RWPE2 (cell line): ENCODE measurements at regions not wholly inside any gene's neighbourhood (a gene's known extent, or its start where the extent isn't known, plus 50 kb on each side); places are given as distances from the start of the nearest gene placed in this dataset.
"Not testable (repeated sequence)": the region's sequence is repeated elsewhere in the genome, so short reads cannot be mapped to it uniquely, and the experiment has no call there.

ENCODE experiments used
- ATAC-seq: fragments of 200-7000 bp; cut with Tn5 transposase; 3 replicates; pipeline ENCODE4 v1.9.1; 2021; ENCODE audit warnings: low read depth
- DNase-seq: peaks from one replicate; pipeline ENCODE4 v3.0.0-alpha.2; 2020; ENCODE audit warnings: low spot score
- H3K27ac ChIP-seq: fragments of 450-650 bp; 2 replicates; pipeline ENCODE4 v1.5.1; 2017; ENCODE audit warnings: mild to moderate bottlenecking; ENCODE audit not compliant: poor library complexity, severe bottlenecking
- H3K27me3 ChIP-seq: fragments of 250-450 bp; sonication (Bioruptor Pico); 2 replicates; pipeline ENCODE4 v1.5.1; 2021; ENCODE audit warnings: mild to moderate bottlenecking, moderate library complexity; ENCODE audit not compliant: insufficient read depth, poor library complexity, severe bottlenecking
- H3K36me3 ChIP-seq: fragments of 250-450 bp; sonication (Bioruptor Pico); 2 replicates; pipeline ENCODE4 v1.5.1; 2020; ENCODE audit warnings: low read depth, mild to moderate bottlenecking, moderate library complexity
- H3K4me1 ChIP-seq: fragments of 250-450 bp; sonication (Bioruptor Pico); 2 replicates; pipeline ENCODE4 v1.5.1; 2021; ENCODE audit warnings: mild to moderate bottlenecking, moderate library complexity; ENCODE audit not compliant: insufficient read depth, poor library complexity, severe bottlenecking
- H3K4me3 ChIP-seq: fragments of 250-450 bp; sonication (Bioruptor Pico); 2 replicates; pipeline ENCODE4 v1.5.1; 2021; ENCODE audit warnings: mild to moderate bottlenecking, moderate library complexity; ENCODE audit not compliant: severe bottlenecking
- H3K9me3 ChIP-seq: fragments of 250-450 bp; sonication (Bioruptor Pico); 2 replicates; pipeline ENCODE4 v1.5.1; 2021; ENCODE audit warnings: mild to moderate bottlenecking, moderate library complexity; ENCODE audit not compliant: severe bottlenecking
- TF ChIP-seq, protein P1 (sequence below): fragments of 450-650 bp; IDR thresholded peaks from one replicate; pipeline ENCODE4 v1.5.1; 2017; ENCODE audit warnings: mild to moderate bottlenecking, moderate library complexity; ENCODE audit not compliant: poor library complexity, severe bottlenecking

DNA sequence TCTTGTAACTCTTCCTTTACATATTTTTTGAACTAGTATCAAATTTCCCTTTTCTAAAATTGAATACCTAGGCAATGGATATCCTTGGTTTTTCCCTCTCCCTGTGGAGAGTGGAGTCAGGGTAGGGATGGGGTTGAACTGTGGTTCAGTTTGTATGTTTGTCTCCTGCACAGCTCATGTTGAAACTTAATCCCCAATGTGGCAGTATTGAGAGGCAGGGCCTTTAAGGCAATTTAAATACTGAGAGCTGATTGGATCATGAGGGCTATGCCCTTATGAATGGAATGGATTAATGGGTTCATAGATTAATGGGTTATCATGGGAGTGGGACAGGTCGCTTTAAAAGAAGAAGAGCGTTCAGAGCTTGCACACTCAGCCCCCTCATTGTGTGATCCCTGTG is 127.2 kb upstream of the RGS6 start:
- TF ChIP-seq, protein P1, sequence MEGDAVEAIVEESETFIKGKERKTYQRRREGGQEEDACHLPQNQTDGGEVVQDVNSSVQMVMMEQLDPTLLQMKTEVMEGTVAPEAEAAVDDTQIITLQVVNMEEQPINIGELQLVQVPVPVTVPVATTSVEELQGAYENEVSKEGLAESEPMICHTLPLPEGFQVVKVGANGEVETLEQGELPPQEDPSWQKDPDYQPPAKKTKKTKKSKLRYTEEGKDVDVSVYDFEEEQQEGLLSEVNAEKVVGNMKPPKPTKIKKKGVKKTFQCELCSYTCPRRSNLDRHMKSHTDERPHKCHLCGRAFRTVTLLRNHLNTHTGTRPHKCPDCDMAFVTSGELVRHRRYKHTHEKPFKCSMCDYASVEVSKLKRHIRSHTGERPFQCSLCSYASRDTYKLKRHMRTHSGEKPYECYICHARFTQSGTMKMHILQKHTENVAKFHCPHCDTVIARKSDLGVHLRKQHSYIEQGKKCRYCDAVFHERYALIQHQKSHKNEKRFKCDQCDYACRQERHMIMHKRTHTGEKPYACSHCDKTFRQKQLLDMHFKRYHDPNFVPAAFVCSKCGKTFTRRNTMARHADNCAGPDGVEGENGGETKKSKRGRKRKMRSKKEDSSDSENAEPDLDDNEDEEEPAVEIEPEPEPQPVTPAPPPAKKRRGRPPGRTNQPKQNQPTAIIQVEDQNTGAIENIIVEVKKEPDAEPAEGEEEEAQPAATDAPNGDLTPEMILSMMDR = no peak
- Histone ChIP-seq H3K4me1 (peaks cover 11% of the 10 kb centered on the region), H3K9me3 (no peaks in the 10 kb centered on the region), H3K4me3 (no peak overlapping the region), H3K27me3 (peaks cover 19% of the 10 kb centered on the region), H3K36me3 (no peaks in the 10 kb centered on the region), H3K27ac (no peak overlapping the region)
- no peak for ATAC-seq
- no peak for DNase-seq

DNA sequence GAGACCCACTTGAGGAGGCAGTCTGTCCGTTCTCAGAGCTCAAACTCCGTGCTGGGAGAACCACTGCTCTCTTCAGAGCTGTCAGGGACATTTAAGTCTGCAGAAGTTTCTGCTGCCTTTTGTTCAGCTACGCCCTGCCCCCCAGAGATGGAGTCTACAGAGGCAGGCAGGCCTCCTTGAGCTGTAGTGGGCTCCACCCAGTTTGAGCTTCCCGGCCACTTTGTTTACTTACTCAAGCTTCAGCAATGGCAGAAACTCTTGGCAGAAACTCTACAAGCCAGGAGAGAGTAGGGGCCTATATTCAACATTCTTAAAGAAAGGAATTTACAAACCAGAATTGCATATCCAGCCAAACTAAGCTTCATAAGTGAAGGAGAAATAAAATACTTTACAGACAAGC is 125.2 kb upstream of the RGS6 start:
- not testable (repeated sequence) for H3K27ac ChIP-seq, H3K4me3 ChIP-seq, ATAC-seq, H3K36me3 ChIP-seq, H3K9me3 ChIP-seq, DNase-seq
- peaks cover 19% of the 10 kb centered on the region for H3K27me3 ChIP-seq
- H3K4me1 ChIP-seq = peaks cover 11% of the 10 kb centered on the region

DNA sequence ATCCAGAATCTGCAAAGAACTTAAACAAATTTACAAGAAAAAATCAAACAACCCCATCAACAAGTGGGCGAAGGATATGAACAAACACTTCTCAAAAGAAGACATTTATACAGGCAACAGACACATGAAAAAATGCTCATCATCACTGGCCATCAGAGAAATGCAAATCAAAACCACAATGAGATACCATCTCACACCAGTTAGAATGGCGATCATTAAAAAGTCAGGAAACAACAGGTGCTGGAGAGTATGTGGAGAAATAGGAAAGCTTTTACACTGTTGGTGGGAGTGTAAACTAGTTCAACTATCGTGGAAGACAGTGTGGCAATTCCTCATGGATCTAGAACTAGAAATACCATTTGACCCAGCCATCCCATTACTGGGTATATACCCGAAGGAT is 121.4 kb upstream of the RGS6 start:
- DNase-seq = not testable (repeated sequence)

DNA sequence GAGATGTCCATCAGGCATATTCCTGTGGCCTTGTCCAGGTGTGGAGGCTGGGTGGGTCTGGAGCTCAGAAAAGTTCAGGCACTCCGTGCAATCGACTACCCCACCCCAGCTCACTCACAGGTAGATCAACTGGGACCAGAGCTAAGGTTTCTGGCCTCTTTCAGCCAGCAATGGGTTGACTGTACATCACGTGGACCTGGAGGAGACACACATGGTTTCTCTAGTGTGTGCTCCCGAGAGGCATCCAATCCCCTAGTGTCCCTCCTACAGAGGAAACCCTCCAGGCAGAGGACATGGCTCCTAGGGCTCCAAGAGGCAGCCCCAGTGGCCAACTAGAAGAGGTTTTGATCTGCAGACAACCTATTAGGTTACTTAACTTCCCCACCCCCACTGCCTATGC is 119.5 kb upstream of the RGS6 start:
- no peak overlapping the region for H3K4me3 ChIP-seq
- DNase-seq = no peak
- no peaks in the 10 kb centered on the region for H3K4me1 ChIP-seq
- ATAC-seq = no peak
- no peaks in the 10 kb centered on the region for H3K36me3 ChIP-seq
- TF ChIP-seq, protein P1 = no peak
- H3K9me3 ChIP-seq = no peaks in the 10 kb centered on the region
- peaks cover 35% of the 10 kb centered on the region for H3K27me3 ChIP-seq
- no peak overlapping the region for H3K27ac ChIP-seq

More for the DNA sequence above, 121.4 kb upstream of the RGS6 start:
- not testable (repeated sequence) for H3K36me3 ChIP-seq, H3K27ac ChIP-seq, H3K9me3 ChIP-seq, H3K4me1 ChIP-seq, H3K4me3 ChIP-seq, ATAC-seq
- H3K27me3 ChIP-seq = peaks cover 27% of the 10 kb centered on the region

DNA sequence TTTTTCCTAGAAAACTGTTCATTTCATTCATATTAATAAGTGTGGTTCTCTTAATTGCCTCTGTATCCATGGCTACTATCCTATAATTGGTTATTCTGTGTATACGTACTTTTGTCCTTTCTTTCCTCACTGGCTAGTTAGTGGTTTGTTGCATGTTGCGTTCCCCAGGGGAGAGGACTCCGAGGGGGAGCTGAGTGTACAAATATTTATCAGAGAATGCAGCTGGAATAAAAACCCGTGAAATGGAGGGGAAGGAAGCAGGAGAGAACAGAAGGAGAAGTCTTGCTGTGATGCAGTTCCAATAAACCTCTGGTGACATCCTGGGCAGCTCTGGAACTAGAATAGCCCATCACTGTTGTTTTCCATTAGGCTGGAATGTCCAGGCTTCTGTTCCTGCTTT is 117.1 kb upstream of the RGS6 start:
- Histone ChIP-seq H3K9me3 (no peaks in the 10 kb centered on the region), H3K36me3 (no peaks in the 10 kb centered on the region), H3K4me1 (no peaks in the 10 kb centered on the region), H3K4me3 (no peak overlapping the region), H3K27ac (no peak overlapping the region), H3K27me3 (peaks cover 28% of the 10 kb centered on the region)
- TF ChIP-seq, protein P1 = no peak
- ATAC-seq (no peak), DNase-seq (no peak)

DNA sequence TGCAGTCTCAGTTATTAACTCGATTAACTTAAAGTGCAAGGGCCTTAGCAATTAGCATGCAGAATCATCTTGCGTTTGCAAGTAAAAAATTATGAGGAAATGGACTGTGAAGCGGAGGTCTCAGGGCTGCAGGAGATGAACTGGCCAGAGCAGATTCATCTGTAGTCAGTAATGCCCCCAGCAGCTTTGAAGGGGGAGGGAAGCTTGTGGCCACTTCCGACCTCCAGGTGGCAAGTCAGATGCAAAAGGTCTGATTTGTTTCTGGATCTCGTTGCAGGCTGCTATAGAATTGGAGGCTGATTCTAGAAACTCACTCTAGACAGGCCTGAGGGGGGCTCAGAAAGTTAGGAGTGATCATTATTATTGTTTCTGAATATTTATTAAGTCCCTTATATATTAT is 107.4 kb upstream of the RGS6 start:
- TF ChIP-seq, protein P1 = no peak
- Histone ChIP-seq H3K4me3 (no peak overlapping the region), H3K27me3 (peaks cover 18% of the 10 kb centered on the region), H3K36me3 (no peaks in the 10 kb centered on the region), H3K9me3 (no peaks in the 10 kb centered on the region), H3K4me1 (no peaks in the 10 kb centered on the region), H3K27ac (no peak overlapping the region)
- no peak for ATAC-seq
- no peak for DNase-seq
